HG02642 (cell line): ENCODE measurements at regions not wholly inside any gene's neighbourhood (a gene's known extent, or its start where the extent isn't known, plus 50 kb on each side); places are given as distances from the start of the nearest gene placed in this dataset.
"Not testable (repeated sequence)": the region's sequence is repeated elsewhere in the genome, so short reads cannot be mapped to it uniquely, and the experiment has no call there.

ENCODE experiments used
- ATAC-seq: cut with Tn5 transposase; IDR thresholded peaks from one replicate; pipeline ENCODE4 v1.9.1; 2021; ENCODE audit warnings: mild to moderate bottlenecking; ENCODE audit not compliant: unreplicated experiment, poor library complexity

GRCh38 chr5:174828804-174829510 is 104.6 kb downstream of the MSX2 start:
- ATAC-seq, result no peak

GRCh38 chr5:174827558-174827957 is 103.2 kb downstream of the MSX2 start:
- no peak for ATAC-seq

GRCh38 chr5:174825587-174825986 is 101.2 kb downstream of the MSX2 start:
- no peak for ATAC-seq

GRCh38 chr5:174818430-174818829 is 94.0 kb downstream of the MSX2 start:
- ATAC-seq, result no peak

- no peak for ATAC-seq
Measured at GRCh38 chr5:174817610-174818009, 93.2 kb downstream of the MSX2 start.

- no peak for ATAC-seq
Measured at GRCh38 chr5:174816858-174817257, 92.5 kb downstream of the MSX2 start.

- no peak for ATAC-seq
Measured at GRCh38 chr5:174811438-174811837, 87.1 kb downstream of the MSX2 start.

- ATAC-seq, result no peak
Measured at GRCh38 chr5:174810796-174811195, 86.4 kb downstream of the MSX2 start.

- ATAC-seq, result no peak
Measured at GRCh38 chr5:174807471-174807870, 83.1 kb downstream of the MSX2 start.

- ATAC-seq, result no peak
Measured at GRCh38 chr5:174806729-174807128, 82.3 kb downstream of the MSX2 start.

GRCh38 chr5:174801798-174802197 is 77.4 kb downstream of the MSX2 start:
- no peak for ATAC-seq

GRCh38 chr5:174800435-174800834 is 76.1 kb downstream of the MSX2 start:
- no peak for ATAC-seq

- ATAC-seq, result no peak
Measured at GRCh38 chr5:174799121-174799520, 74.7 kb downstream of the MSX2 start.

- no peak for ATAC-seq
Measured at GRCh38 chr5:174798551-174798951, 74.2 kb downstream of the MSX2 start.

GRCh38 chr5:174796711-174797192 is 72.4 kb downstream of the MSX2 start:
- ATAC-seq, result no peak

- ATAC-seq, result no peak
Measured at GRCh38 chr5:174794931-174795672, 70.7 kb downstream of the MSX2 start.

- peak; percentile 69 for ATAC-seq
Measured at GRCh38 chr5:174793684-174794328, 69.4 kb downstream of the MSX2 start.

- no peak for ATAC-seq
Measured at GRCh38 chr5:174793076-174793475, 68.7 kb downstream of the MSX2 start.

- ATAC-seq, result not testable (repeated sequence)
Measured at GRCh38 chr5:174792265-174792664, 67.9 kb downstream of the MSX2 start.

- no peak for ATAC-seq
Measured at GRCh38 chr5:174790906-174791305, 66.5 kb downstream of the MSX2 start.

GRCh38 chr5:174789596-174789995 is 65.2 kb downstream of the MSX2 start:
- ATAC-seq, result no peak
